ENCODE measurements at regions not wholly inside any gene's neighbourhood (a gene's known extent, or its start where the extent isn't known, plus 50 kb on each side); places are given as distances from the start of the nearest gene placed in this dataset.

DNA sequence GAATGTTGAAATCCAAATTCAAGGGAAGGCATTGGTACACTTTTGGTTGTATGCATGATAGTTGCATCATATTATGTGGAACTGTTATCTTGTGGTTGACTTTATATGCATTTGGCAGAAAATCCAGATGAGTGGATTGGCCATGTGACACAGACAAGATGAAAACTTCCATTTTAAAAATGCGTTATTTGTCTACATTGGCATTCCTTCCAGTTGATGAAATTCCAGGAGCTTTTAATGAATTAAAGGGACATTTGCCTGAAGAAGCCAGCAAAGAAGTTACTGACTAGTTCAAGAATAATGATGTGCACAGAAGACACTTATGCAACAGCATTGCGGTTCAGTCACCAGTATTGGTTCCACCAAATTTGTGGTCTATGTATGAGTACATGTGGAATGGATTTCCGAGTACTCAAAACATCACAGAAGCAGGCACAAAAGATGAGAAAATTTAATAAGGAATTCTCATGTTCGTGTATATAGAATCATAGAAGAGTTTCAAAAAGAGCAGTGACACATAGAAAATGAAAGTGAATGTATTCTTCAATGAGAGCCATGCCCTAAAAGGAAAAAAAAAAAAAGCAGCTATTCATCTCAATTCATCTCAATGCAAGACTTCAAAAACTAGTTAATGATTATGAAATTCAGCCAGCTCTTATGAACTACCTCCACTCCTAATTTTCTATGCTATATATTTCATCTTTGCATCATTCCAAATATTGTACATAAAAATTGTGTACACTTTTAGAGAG lies 232.1 kb downstream of the RBM43 start:
- H3K27ac ChIP-seq = no peak overlapping the region
- no peak overlapping the region for H3K9ac ChIP-seq (ENCODE audit: insufficient read length)
- TF ChIP-seq FOXP2 (optimal IDR thresholded peaks at IDR 0.05; ENCODE audit: control extremely low read depth, extremely low read length, insufficient read depth) (no peak), EZH2 (IDR thresholded peaks at IDR 0.05) (no peak), POLR2AphosphoS5 (IDR thresholded peaks at IDR 0.05; ENCODE audit: borderline replicate concordance, low read depth, low read length) (no peak)
- DNase-seq (ENCODE audit: low read depth, low spot score) = peak; percentile 53
- no peaks in the 10 kb centered on the region for H3K9me3 ChIP-seq (ENCODE audit: low read depth, low read length)
- no peak overlapping the region; the same call in 1 of the 2 replicates for H3K4me3 ChIP-seq
- H3K36me3 ChIP-seq (ENCODE audit: insufficient read depth, low read length) = no peaks in the 10 kb centered on the region

GRCh38 chr2:151028691-151029176 lies 232.9 kb downstream of the RBM43 start:
- H3K36me3 ChIP-seq (ENCODE audit: insufficient read depth, low read length) = no peaks in the 10 kb centered on the region
- H3K4me3 ChIP-seq = no peak overlapping the region
- no peak for TF ChIP-seq POLR2AphosphoS5 (IDR thresholded peaks at IDR 0.05; ENCODE audit: borderline replicate concordance, low read depth, low read length)
- no peak for TF ChIP-seq EZH2 (IDR thresholded peaks at IDR 0.05)
- TF ChIP-seq FOXP2 (optimal IDR thresholded peaks at IDR 0.05; ENCODE audit: control extremely low read depth, extremely low read length, insufficient read depth) = no peak
- H3K27ac ChIP-seq = no peak overlapping the region
- DNase-seq (ENCODE audit: low read depth, low spot score) = no peak
- no peak overlapping the region for H3K9ac ChIP-seq (ENCODE audit: insufficient read length)
- no peaks in the 10 kb centered on the region for H3K9me3 ChIP-seq (ENCODE audit: low read depth, low read length)

- Histone ChIP-seq H3K9ac (ENCODE audit: insufficient read length) (no peak overlapping the region), H3K27ac (no peak overlapping the region), H3K9me3 (ENCODE audit: low read depth, low read length) (no peaks in the 10 kb centered on the region), H3K36me3 (ENCODE audit: insufficient read depth, low read length) (no peaks in the 10 kb centered on the region), H3K4me3 (no peak overlapping the region)
- DNase-seq (ENCODE audit: low read depth, low spot score) = no peak
- no peak for TF ChIP-seq EZH2 (IDR thresholded peaks at IDR 0.05)
- no peak for TF ChIP-seq POLR2AphosphoS5 (IDR thresholded peaks at IDR 0.05; ENCODE audit: borderline replicate concordance, low read depth, low read length)
- TF ChIP-seq FOXP2 (optimal IDR thresholded peaks at IDR 0.05; ENCODE audit: control extremely low read depth, extremely low read length, insufficient read depth) = no peak
Measured at GRCh38 chr2:151027151-151027550, 234.5 kb downstream of the RBM43 start.

DNA sequence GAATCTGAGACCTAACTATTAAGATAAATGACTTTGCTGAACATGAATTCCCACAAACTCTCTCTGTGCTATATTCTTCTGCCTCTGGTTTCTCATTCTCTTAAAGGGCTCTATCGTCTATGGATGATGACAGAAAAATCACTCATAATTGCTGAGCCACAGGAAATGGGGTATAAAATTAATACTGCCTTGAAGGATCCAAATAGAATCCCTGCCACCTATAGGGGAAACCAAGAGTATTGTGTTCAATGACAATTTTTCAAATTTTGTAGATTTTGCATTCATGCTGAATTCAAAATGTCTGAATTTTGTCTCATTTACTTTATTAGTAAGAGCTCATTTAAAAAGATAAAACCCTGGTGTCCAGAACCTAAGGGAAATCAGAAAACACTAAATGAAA lies 235.8 kb downstream of the RBM43 start:
- no peak overlapping the region for H3K27ac ChIP-seq
- H3K9me3 ChIP-seq (ENCODE audit: low read depth, low read length) = no peaks in the 10 kb centered on the region
- H3K36me3 ChIP-seq (ENCODE audit: insufficient read depth, low read length) = no peaks in the 10 kb centered on the region
- H3K4me3 ChIP-seq = no peak overlapping the region
- no peak overlapping the region for H3K9ac ChIP-seq (ENCODE audit: insufficient read length)
- TF ChIP-seq EZH2 (IDR thresholded peaks at IDR 0.05) = no peak
- no peak for TF ChIP-seq POLR2AphosphoS5 (IDR thresholded peaks at IDR 0.05; ENCODE audit: borderline replicate concordance, low read depth, low read length)
- TF ChIP-seq FOXP2 (optimal IDR thresholded peaks at IDR 0.05; ENCODE audit: control extremely low read depth, extremely low read length, insufficient read depth) = no peak
- no peak for DNase-seq (ENCODE audit: low read depth, low spot score)

DNA sequence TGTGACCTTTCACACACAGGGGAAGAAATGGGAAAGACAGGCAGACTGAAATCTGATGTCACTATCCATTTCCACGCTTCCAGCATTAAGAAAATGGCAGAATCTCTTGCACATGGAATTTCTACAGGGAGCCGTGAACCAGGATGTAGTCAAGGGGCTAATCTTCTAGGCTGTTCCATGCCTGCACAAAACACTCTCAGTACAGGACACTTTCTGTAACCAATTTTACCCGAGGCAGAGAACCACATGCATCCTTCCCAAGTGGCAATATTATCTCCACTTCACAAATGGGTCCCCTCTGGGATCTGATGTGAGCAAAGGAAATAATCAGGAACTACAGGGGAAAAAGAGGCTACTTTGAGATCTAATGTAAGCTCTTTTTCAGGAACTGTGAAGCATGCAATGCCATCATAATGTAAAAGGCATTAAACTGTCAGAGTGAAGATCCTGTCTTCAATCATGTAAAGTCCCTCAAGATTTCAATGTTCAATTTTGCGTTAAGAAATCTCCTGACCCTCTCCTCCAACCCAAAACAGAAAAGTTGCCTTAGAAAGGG lies 236.9 kb downstream of the RBM43 start:
- no peak overlapping the region for H3K9ac ChIP-seq (ENCODE audit: insufficient read length)
- DNase-seq (ENCODE audit: low read depth, low spot score) = no peak
- H3K9me3 ChIP-seq (ENCODE audit: low read depth, low read length) = no peaks in the 10 kb centered on the region
- H3K27ac ChIP-seq = no peak overlapping the region
- no peak overlapping the region for H3K4me3 ChIP-seq
- TF ChIP-seq EZH2 (IDR thresholded peaks at IDR 0.05) (no peak), FOXP2 (optimal IDR thresholded peaks at IDR 0.05; ENCODE audit: control extremely low read depth, extremely low read length, insufficient read depth) (no peak), POLR2AphosphoS5 (IDR thresholded peaks at IDR 0.05; ENCODE audit: borderline replicate concordance, low read depth, low read length) (no peak)
- H3K36me3 ChIP-seq (ENCODE audit: insufficient read depth, low read length) = no peaks in the 10 kb centered on the region

DNA sequence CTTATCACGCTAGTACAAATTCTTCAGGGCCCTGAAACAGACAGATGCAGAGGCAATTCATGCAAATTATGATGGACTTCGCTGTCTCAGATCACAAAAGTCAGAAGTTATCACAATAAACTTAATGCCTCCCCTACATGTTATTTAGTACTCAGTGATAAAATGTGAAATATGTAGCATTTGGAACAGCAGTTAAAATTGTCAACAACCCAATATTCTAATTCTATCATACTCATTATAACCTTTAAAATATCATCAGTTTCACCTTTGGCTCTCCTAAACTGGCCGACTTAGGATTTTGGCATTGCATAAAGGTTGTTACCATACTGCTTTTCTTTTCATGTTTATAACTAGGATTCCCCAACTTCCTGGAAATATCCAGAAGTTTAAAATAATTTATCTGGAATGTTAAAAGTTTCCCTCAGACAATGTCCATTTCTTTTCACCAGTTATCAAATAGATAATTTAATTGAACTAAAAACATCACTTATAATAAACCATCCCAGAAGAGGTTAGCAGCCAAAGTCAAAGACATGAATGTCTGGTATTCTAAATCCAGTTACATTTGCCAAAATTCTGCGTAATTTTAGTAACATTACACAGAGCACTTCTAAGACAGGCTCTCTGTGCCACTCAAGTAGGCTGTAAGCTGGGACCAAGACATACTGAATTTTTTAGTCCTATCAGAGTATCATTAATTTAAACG lies 239.8 kb downstream of the RBM43 start:
- Histone ChIP-seq H3K4me3 (no peak overlapping the region), H3K9me3 (ENCODE audit: low read depth, low read length) (no peaks in the 10 kb centered on the region), H3K9ac (ENCODE audit: insufficient read length) (no peak overlapping the region), H3K36me3 (ENCODE audit: insufficient read depth, low read length) (no peaks in the 10 kb centered on the region), H3K27ac (no peak overlapping the region)
- TF ChIP-seq EZH2 (IDR thresholded peaks at IDR 0.05) = no peak
- no peak for TF ChIP-seq POLR2AphosphoS5 (IDR thresholded peaks at IDR 0.05; ENCODE audit: borderline replicate concordance, low read depth, low read length)
- TF ChIP-seq FOXP2 (optimal IDR thresholded peaks at IDR 0.05; ENCODE audit: control extremely low read depth, extremely low read length, insufficient read depth) = no peak
- no peak for DNase-seq (ENCODE audit: low read depth, low spot score)

- no peak for DNase-seq (ENCODE audit: low read depth, low spot score)
- Histone ChIP-seq H3K27ac (no peak overlapping the region), H3K4me3 (no peak overlapping the region), H3K9me3 (ENCODE audit: low read depth, low read length) (no peaks in the 10 kb centered on the region), H3K36me3 (ENCODE audit: insufficient read depth, low read length) (no peaks in the 10 kb centered on the region), H3K9ac (ENCODE audit: insufficient read length) (no peak overlapping the region)
- TF ChIP-seq FOXP2 (optimal IDR thresholded peaks at IDR 0.05; ENCODE audit: control extremely low read depth, extremely low read length, insufficient read depth) (no peak), POLR2AphosphoS5 (IDR thresholded peaks at IDR 0.05; ENCODE audit: borderline replicate concordance, low read depth, low read length) (no peak), EZH2 (IDR thresholded peaks at IDR 0.05) (no peak)
Measured at GRCh38 chr2:151020411-151020810, 241.3 kb downstream of the RBM43 start.

GRCh38 chr2:151009437-151010175 lies 252.1 kb downstream of the RBM43 start:
- H3K9me3 ChIP-seq (ENCODE audit: low read depth, low read length) = no peaks in the 10 kb centered on the region
- no peak for DNase-seq (ENCODE audit: low read depth, low spot score)
- no peak overlapping the region for H3K27ac ChIP-seq
- no peak for TF ChIP-seq EZH2 (IDR thresholded peaks at IDR 0.05)
- no peak for TF ChIP-seq FOXP2 (optimal IDR thresholded peaks at IDR 0.05; ENCODE audit: control extremely low read depth, extremely low read length, insufficient read depth)
- no peak overlapping the region for H3K4me3 ChIP-seq
- H3K36me3 ChIP-seq (ENCODE audit: insufficient read depth, low read length) = no peaks in the 10 kb centered on the region
- no peak overlapping the region for H3K9ac ChIP-seq (ENCODE audit: insufficient read length)
